Stimulated activated CD8-positive, alpha-beta memory T cell treated with anti-CD3 and anti-CD28 coated beads, Interleukin-12 subunit alpha, Interleukin-12 subunit beta, amount 100 ng/mL, for 24 hours (primary cell): ENCODE measurements at regions not wholly inside any gene's neighbourhood (a gene's known extent, or its start where the extent isn't known, plus 50 kb on each side); places are given as distances from the start of the nearest gene placed in this dataset.

Experiments used
- DNase-seq: peaks from one replicate; pipeline ENCODE4 v3.0.0-alpha.2; 2020; ENCODE audit errors: extremely low read depth

DNA sequence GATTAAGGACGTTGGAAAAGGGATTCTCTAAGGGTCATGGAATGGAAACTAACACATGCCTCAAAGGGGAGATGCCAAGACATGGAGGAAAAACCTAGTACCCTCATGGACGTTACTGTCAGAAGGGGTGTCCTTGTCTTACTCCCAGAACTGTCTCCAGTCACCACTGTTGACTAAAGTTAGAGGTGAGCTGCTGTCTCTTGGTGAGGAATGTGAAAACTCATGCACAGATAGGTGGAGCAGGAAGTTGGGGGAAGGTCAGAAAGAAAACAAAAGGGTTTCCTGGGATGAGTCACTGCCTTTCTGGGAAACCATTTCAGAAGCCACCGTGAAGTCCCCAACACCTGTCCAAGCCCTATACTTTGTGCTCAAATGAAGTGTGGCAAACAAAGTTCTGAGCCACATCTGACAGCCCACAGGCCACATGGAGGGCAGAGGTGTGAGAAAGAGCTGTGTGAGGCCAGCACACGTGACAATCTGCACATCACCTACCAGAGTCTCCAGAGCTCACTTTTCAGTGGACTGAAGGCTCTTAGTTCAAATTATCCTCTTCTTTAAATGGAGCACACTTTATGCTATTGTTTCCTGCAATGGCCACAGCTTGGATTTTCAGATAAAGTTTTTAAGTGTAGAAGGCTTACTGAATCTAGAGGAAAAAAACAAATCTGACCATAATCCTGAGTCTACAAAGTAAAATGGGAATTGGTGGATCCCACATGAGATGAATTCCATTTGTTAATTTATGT, 92.9 kb upstream of the EGLN3 start:
- peak; percentile 24 for DNase-seq

GRCh38 chr14:34041220-34041619, 90.3 kb upstream of the EGLN3 start:
- no peak for DNase-seq

DNA sequence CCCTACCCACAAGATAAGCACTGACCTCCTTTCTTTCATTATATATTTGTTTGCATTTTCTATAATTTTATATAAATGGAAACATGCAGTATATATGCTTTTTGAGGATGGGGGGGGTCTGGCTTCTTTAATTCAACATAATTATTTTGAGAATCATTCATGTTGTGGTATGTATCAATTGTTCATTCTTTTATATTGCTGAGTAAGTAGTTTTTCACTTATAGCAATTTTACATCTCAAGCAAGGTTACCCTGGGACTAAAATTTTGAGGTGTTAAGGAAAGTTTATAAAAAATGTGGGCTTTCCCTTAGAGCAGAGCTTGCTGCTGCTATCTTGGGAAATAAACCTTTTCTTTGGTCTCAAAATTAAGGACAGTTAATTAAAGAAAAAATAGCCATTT, 89.9 kb upstream of the EGLN3 start:
- no peak for DNase-seq

- no peak for DNase-seq
Observed at GRCh38 chr14:34039428-34040047, 88.7 kb upstream of the EGLN3 start.

DNA sequence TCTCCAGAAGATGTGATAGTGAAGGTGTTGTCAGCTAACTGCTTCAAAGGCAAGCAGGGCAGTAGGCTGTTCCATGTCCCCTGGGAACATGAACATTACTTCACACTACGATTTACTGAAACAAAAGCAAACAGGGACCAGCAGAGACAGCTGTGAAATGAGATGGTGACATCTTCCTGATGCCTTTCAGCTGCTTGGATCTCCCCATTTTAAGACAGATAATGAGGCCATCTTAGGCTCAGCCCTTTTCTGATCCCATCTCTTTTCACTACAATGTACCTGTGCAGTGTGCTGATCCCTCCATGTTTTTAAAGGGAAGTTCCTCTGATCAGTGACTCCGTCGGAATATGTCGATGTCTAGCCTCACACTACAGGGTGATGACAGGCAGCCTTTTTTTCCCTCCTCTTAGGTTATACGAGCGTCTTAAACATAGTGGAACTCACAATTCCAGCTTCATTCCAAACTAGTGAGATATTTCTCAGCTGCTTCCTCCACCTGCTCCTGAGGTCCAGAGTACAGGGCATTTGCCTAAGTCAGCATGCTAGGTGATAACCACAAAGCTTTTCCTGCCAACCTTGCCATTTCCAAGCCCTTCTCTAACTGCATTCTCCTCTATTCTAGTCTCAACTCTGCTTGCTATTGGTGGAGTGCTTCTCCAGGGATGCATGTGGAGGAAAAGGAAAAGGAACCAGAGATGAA, 87.6 kb upstream of the EGLN3 start:
- DNase-seq = no peak

- no peak for DNase-seq
Observed at GRCh38 chr14:34036319-34036766, 85.5 kb upstream of the EGLN3 start.

- DNase-seq = no peak
Observed at GRCh38 chr14:34035934-34036250, 85.0 kb upstream of the EGLN3 start.

DNA sequence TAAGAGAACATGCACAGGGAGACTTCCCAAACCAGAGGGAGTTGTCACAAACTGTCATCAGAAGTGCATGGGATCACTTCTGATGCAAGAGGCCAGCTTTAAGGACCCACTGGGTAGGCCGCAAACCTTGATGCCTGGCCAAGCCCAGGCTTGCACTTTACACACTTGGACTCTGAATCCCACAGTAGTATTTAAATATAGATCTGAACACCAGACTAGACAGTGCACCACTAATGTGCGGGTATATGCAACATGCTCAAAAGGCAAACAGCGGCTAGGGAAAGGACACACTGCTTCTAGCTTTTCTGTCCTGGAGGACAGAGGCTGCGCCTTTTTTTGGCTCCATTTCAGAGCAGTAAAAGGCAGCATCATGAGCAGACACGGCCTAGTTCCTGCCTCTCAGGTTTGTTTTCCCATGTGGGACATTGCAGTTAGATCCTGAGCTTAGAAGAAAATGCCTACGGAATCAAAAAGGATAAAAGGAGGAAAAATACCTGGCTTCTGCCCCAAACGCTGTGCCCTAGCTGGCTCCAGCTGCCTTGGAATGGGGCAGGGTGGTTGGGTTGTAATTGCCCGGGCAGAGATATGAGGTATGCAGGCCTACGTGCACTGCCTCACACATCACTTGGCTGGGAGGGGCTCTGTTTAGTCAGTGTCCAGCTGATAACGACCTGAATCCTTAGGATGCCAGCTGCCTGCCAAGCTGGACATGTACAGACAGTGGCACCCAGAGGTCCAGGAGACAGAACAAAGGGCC, 84.5 kb upstream of the EGLN3 start:
- no peak for DNase-seq

DNA sequence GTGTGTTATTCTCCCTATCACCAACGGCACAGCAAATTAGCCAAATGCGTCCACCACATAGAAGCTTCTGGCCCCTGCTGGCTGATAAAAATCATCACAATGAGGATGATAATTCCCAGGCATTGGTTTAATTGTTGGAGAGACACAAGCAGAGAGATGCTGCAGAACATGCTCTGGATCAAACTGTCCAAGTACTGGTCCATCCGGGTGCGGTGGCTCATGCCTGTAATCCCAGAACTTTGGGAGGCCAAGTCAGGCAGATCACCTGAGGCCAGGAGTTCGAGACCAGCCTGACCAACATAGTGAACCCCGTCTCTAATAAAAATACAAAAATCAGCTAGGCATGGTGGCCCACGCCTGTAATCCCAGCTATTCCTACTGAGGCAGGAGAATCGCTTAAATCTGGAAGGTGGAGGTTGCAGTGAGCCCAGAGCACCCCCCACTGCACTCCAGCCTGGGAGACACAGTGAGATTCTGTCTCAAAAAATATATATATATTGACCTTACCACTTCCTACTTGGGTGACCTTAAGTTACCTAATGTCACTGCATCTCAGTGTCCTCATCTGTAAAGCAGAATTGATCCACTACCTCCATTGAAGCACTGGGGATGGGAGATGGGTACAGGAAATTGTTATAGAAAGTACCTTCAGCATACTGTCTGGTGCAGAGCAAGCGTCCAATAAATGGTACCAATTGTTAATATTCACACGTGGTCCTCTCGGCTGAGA, 83.7 kb upstream of the EGLN3 start:
- DNase-seq = no peak

GRCh38 chr14:34032720-34033119, 81.8 kb upstream of the EGLN3 start:
- no peak for DNase-seq

DNA sequence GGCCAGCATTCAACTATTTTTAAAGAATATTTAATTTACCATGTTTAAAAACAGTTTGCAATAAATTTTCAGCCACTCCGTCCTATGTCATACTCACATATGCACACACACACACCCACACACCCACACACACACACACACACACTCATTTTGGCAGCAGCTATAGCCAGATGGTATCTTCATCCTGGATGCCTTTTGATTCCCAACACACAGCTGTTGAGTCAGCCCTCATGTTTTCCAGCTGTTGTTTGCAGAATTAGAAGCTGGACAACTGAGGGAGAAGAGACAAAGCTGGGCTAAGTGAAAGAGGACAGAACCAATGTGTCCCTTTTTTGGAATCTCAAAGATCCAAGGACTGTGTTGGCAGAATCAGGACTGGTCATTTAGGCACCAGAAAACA, 80.0 kb upstream of the EGLN3 start:
- DNase-seq = no peak

- DNase-seq = no peak
Observed at GRCh38 chr14:34029921-34030334, 79.1 kb upstream of the EGLN3 start.

- no peak for DNase-seq
Observed at GRCh38 chr14:34027990-34028495, 77.2 kb upstream of the EGLN3 start.

DNA sequence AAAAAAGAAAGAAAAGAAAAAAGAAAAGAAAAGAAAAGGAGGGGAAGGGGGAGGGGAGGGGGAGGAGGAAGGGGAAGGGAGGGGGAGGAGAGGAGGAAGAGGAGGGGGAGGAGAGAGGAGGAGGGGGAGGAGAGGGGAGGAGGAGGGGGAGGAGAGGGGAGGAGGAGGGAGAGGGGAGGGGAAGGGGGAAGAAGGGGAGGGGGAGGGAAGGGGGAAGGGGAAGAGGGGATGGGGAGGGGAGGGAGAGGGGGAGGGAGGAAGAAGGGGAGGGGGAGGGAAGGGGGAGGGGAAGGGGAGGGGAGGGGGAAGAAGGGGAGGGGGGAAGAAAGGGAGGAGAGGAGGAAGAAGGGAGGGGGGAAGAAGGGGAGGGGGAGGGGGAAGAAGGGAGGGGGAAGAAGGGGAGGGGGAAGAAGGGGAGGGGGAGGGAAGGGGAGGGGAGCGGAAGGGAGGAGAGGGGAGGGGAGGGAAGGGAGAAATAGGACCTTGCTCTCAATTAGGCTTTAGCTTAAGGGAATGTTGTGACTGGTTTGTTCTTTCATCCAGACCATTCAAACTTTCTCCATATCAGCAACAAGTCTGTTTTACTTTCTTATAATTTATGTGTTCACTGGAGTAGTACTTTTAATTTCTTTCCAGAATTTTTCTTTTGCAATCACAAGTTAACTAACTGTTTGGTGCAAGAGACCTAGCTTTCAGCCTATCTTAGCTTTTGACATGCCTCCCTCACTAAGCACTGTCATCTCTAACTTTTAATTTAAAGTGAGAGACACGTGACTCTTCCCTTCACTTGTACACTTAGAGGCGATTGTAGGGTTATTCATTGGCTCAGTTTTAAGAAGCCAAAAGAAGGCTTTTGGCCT, 76.5 kb upstream of the EGLN3 start:
- no peak for DNase-seq

DNA sequence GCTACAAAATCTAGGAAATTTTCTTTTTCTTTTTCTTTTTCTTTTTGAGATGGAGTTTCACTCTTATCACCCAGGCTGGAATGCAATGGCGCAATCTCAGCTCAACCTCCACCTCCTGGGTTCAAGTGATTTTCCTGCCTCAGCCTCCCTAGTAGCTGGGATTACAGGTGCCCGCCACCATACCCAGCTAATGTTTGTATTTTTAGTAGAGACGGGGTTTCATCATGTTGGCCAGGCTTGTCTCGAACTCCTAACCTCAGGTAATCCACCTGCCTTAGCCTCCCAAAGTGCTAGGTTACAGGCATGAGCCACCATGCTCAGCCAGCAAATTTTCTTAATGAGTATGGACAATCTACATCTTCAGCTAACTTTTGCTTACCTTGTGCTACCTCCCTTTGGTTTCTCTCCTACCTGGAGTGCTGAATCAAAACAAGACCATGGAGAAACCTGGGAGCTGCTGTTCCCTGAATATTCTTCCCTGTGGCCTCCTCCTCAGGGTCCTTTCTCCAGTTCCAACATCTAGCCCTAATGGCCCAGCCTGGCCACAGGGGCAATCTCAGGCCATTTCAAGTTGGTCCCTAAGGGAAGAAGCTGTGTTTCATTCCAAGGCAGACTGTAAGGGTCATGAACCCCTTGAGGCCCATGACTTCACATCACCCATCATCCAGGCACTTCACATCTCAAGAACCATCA, 74.6 kb upstream of the EGLN3 start:
- DNase-seq = no peak

DNA sequence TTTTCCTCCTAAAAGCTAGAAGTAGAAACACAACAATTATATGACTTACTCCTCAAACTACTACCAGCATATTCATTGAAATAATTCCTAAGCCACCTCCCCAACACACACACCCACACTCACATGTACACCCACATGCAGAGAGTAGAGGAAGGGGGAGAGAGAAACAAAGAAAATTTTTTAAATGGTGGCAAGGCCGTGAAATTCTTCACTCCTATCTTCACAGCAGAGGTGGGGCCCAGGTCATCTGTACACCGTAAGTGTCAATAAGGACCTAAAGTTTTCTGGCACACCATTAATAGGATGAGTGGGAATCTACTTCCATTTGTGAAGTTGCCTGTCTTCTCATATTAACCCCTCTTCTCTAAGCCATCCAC, 73.9 kb upstream of the EGLN3 start:
- no peak for DNase-seq

DNA sequence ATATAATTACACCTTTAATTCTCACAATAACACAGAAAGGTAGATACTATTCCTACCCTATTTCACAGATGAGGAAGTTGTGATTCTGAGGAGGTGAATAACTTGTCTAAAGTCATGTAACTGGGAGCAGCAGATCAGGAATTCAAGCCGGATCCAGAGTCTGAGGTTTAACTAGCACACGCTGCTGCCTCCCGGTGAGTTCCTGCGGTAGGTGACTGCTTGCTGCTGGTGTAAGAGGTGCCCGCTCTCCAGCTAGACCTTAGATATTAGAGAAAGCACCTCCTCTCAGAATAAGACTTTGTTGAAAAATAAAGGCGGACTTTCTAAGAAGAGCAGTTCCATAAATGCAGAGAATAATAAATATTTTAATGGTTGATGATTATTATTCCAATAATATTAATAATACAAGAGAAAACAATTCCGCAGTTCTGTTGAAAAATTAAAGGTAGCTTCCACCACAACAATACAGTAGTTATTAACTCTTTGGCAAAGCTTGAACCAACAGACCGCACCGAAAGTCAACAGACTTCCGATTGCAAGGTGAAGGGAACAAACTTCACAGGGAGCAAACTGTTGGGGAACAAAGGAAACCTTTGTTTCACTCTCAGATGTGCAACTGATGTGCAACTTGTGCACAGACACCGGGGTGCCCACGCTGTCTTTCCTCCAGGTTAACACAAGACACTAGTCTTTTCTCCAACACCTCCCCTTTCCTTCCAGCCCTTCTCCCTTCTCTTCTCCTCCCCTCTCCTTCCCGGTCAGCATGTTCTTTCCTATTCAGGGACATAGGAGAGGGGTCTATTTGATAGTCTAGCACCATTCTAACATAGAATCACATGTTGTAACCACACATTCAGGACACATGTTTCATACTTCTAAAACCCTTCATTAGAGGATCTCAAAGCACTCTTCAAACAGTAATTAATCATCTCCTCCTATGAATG, 73.2 kb upstream of the EGLN3 start:
- DNase-seq = no peak

- no peak for DNase-seq
Observed at GRCh38 chr14:34021096-34021495, 70.2 kb upstream of the EGLN3 start.

- DNase-seq = no peak
Observed at GRCh38 chr14:34020014-34020413, 69.1 kb upstream of the EGLN3 start.
